ENCODE measurements at regions not wholly inside any gene's neighbourhood (a gene's known extent, or its start where the extent isn't known, plus 50 kb on each side); places are given as distances from the start of the nearest gene placed in this dataset.

- Histone ChIP-seq H3K36me3 (ENCODE audit: insufficient read depth, low read length, poor library complexity, severe bottlenecking) (no peaks in the 10 kb centered on the region), H3K27me3 (replicated peaks; ENCODE audit: insufficient read depth, low read depth, low read length, poor library complexity) (no peaks in the 10 kb centered on the region), H3K9me3 (ENCODE audit: low read depth, low read length, poor library complexity, severe bottlenecking) (no peaks in the 10 kb centered on the region), H3K4me3 (ENCODE audit: low read depth, low read length, poor library complexity, severe bottlenecking) (no peak overlapping the region), H3K27ac (ENCODE audit: low read depth, low read length, poor library complexity, severe bottlenecking) (no peak overlapping the region), H3K4me1 (ENCODE audit: insufficient read depth, low read length, poor library complexity, severe bottlenecking) (peaks cover 14% of the 10 kb centered on the region)
- POLR2A ChIA-PET (ENCODE audit: low non-redundant PET): no interaction called here
- CTCF ChIA-PET: no interaction called here
- no peak for TF ChIP-seq EZH2 (IDR thresholded peaks at IDR 0.05; ENCODE audit: borderline replicate concordance, low read depth, low read length, poor library complexity, severe bottlenecking)
- no peak for TF ChIP-seq CTCF (conservative IDR thresholded peaks at IDR 0.05; ENCODE audit: low read depth, low read length)
- DNase-seq (ENCODE audit: low spot score): no peak
- intact Hi-C loops (cut with micrococcal nuclease; ENCODE audit: unreplicated experiment): no loop called here
- no TSS peak for BruUV-seq (replicated peaks)
Measured at GRCh38 chr2:128982670-128983069, 664.0 kb upstream of the HS6ST1 start.

- no TSS peak for BruUV-seq (replicated peaks)
- POLR2A ChIA-PET (ENCODE audit: low non-redundant PET): no interaction called here
- TF ChIP-seq CTCF (conservative IDR thresholded peaks at IDR 0.05; ENCODE audit: low read depth, low read length): no peak
- TF ChIP-seq EZH2 (IDR thresholded peaks at IDR 0.05; ENCODE audit: borderline replicate concordance, low read depth, low read length, poor library complexity, severe bottlenecking): no peak
Measured at GRCh38 chr2:128983094-128983493, 664.4 kb upstream of the HS6ST1 start.

GRCh38 chr2:128984081-128984480 is 665.4 kb upstream of the HS6ST1 start:
- no TSS peak for BruUV-seq (replicated peaks)
- ChIA-PET POLR2A (ENCODE audit: low non-redundant PET) (no interaction called here), CTCF (no interaction called here)
- intact Hi-C loops (cut with micrococcal nuclease; ENCODE audit: unreplicated experiment): no loop called here
- peaks cover 14% of the 10 kb centered on the region for H3K4me1 ChIP-seq (ENCODE audit: insufficient read depth, low read length, poor library complexity, severe bottlenecking)
- H3K9me3 ChIP-seq (ENCODE audit: low read depth, low read length, poor library complexity, severe bottlenecking): no peaks in the 10 kb centered on the region
- H3K36me3 ChIP-seq (ENCODE audit: insufficient read depth, low read length, poor library complexity, severe bottlenecking): no peaks in the 10 kb centered on the region
- no peak for DNase-seq (ENCODE audit: low spot score)
- H3K27me3 ChIP-seq (replicated peaks; ENCODE audit: insufficient read depth, low read depth, low read length, poor library complexity): no peaks in the 10 kb centered on the region
- H3K4me3 ChIP-seq (ENCODE audit: low read depth, low read length, poor library complexity, severe bottlenecking): no peak overlapping the region
- no peak for TF ChIP-seq CTCF (conservative IDR thresholded peaks at IDR 0.05; ENCODE audit: low read depth, low read length)
- H3K27ac ChIP-seq (ENCODE audit: low read depth, low read length, poor library complexity, severe bottlenecking): no peak overlapping the region

More at GRCh38 chr2:128983094-128983493, 664.4 kb upstream of the HS6ST1 start:
- H3K27me3 ChIP-seq (replicated peaks; ENCODE audit: insufficient read depth, low read depth, low read length, poor library complexity): no peaks in the 10 kb centered on the region
- DNase-seq (ENCODE audit: low spot score): no peak
- no peaks in the 10 kb centered on the region for H3K36me3 ChIP-seq (ENCODE audit: insufficient read depth, low read length, poor library complexity, severe bottlenecking)
- intact Hi-C loops (cut with micrococcal nuclease; ENCODE audit: unreplicated experiment): no loop called here
- CTCF ChIA-PET: no interaction called here
- no peak overlapping the region for H3K27ac ChIP-seq (ENCODE audit: low read depth, low read length, poor library complexity, severe bottlenecking)
- no peak overlapping the region for H3K4me3 ChIP-seq (ENCODE audit: low read depth, low read length, poor library complexity, severe bottlenecking)
- H3K4me1 ChIP-seq (ENCODE audit: insufficient read depth, low read length, poor library complexity, severe bottlenecking): peaks cover 14% of the 10 kb centered on the region
- no peaks in the 10 kb centered on the region for H3K9me3 ChIP-seq (ENCODE audit: low read depth, low read length, poor library complexity, severe bottlenecking)

Measured in A673 (cell line).